HEK293 (cell line): ENCODE measurements at regions not wholly inside any gene's neighbourhood (a gene's known extent, or its start where the extent isn't known, plus 50 kb on each side); places are given as distances from the start of the nearest gene placed in this dataset.
"Not testable (repeated sequence)": the region's sequence is repeated elsewhere in the genome, so short reads cannot be mapped to it uniquely, and the experiment has no call there.

Experiments
- CTCF ChIA-PET: fragments of 350-600 bp; formaldehyde crosslinking; extraction: SDS; loops from one replicate; lab custom pipeline; 2021; ENCODE audit warnings: antibody characterized with exemption; lab: Yijun Ruan, JAX
- POLR2A ChIA-PET: fragments of 300-600 bp; formaldehyde crosslinking; extraction: SDS; loops from one replicate; lab custom pipeline; 2020; ENCODE audit warnings: antibody characterized with exemption, inconsistent platforms; lab: Yijun Ruan, JAX
- H3K27ac ChIP-seq: fragments of 200-500 bp; sonication (Bioruptor generic); 2 replicates; pipeline ENCODE4 v1.5.1; 2014; ENCODE audit warnings: low read depth, low read length, control low read depth, inconsistent platforms; ENCODE audit errors: extremely low read depth
- H3K36me3 ChIP-seq, 2 experiments: fragments of 200-500 bp in 1 of 2; sonication (Bioruptor generic) in 1 of 2; 1 replicate in 1 of 2; 2 replicates in 1 of 2; pipeline ENCODE4 v1.5.1; 2014 to 2017; ENCODE audit warnings: inconsistent platforms in 2 of 2, low read length in 2 of 2; ENCODE audit not compliant: control insufficient read depth in 2 of 2, insufficient read depth in 1 of 2
- H3K4me1 ChIP-seq: fragments of 200-500 bp; sonication (Bioruptor generic); 2 replicates; pipeline ENCODE4 v1.5.1; 2014; ENCODE audit warnings: mild to moderate bottlenecking, low read length, inconsistent platforms; ENCODE audit not compliant: control insufficient read depth, insufficient read depth
- H3K4me3 ChIP-seq: 2 replicates; pipeline ENCODE4 v1.5.1; 2011; ENCODE audit warnings: low read depth, mild to moderate bottlenecking, control low read depth, low read length, moderate library complexity
- H3K9me3 ChIP-seq: fragments of 200-500 bp; sonication (Bioruptor generic); 2 replicates; pipeline ENCODE4 v1.5.1; 2014; ENCODE audit warnings: low read depth, low read length, inconsistent platforms; ENCODE audit not compliant: control insufficient read depth, insufficient read depth
- BCL11B ChIP-seq: fragments of 450-650 bp; formaldehyde crosslinking; IDR thresholded peaks from 2 replicates; pipeline ENCODE4 v1.5.1; 2016; ENCODE audit warnings: low read depth, missing biosample characterization, missing genetic modification characterization
- SCRT2 ChIP-seq: fragments of 450-650 bp; formaldehyde crosslinking; IDR thresholded peaks from 2 replicates; pipeline ENCODE4 v1.5.1; 2016; ENCODE audit warnings: missing biosample characterization, missing genetic modification characterization
- YY1 ChIP-seq: fragments of 450-650 bp; formaldehyde crosslinking; IDR thresholded peaks from 2 replicates; pipeline ENCODE4 v1.5.1; 2018; ENCODE audit warnings: missing biosample characterization, missing genetic modification characterization
- ZBTB10 ChIP-seq: fragments of 450-650 bp; formaldehyde crosslinking; IDR thresholded peaks from 2 replicates; pipeline ENCODE4 v1.5.1; 2016; ENCODE audit warnings: missing biosample characterization, missing genetic modification characterization
- ZBTB7A ChIP-seq: fragments of 450-650 bp; formaldehyde crosslinking; IDR thresholded peaks from 2 replicates; pipeline ENCODE4 v1.5.1; 2016; ENCODE audit warnings: low read depth, missing biosample characterization, missing genetic modification characterization
- ZFP37 ChIP-seq: fragments of 450-650 bp; formaldehyde crosslinking; IDR thresholded peaks from 2 replicates; pipeline ENCODE4 v1.5.1; 2016; ENCODE audit warnings: missing biosample characterization, missing genetic modification characterization
- ZNF138 ChIP-seq: fragments of 450-650 bp; formaldehyde crosslinking; IDR thresholded peaks from 2 replicates; pipeline ENCODE4 v1.5.1; 2016; ENCODE audit warnings: missing biosample characterization, missing genetic modification characterization, borderline replicate concordance
- ZNF26 ChIP-seq: fragments of 450-650 bp; formaldehyde crosslinking; IDR thresholded peaks from 2 replicates; pipeline ENCODE4 v1.5.1; 2016; ENCODE audit warnings: missing biosample characterization, missing genetic modification characterization
- ZNF280D ChIP-seq: fragments of 450-650 bp; formaldehyde crosslinking; IDR thresholded peaks from 2 replicates; pipeline ENCODE4 v1.5.1; 2016; ENCODE audit warnings: missing biosample characterization, missing genetic modification characterization
- ZNF362 ChIP-seq: fragments of 450-650 bp; formaldehyde crosslinking; IDR thresholded peaks from 2 replicates; pipeline ENCODE4 v1.5.1; 2016; ENCODE audit warnings: missing biosample characterization, missing genetic modification characterization
- ZNF521 ChIP-seq: fragments of 450-650 bp; formaldehyde crosslinking; IDR thresholded peaks from 2 replicates; pipeline ENCODE4 v1.5.1; 2017; ENCODE audit warnings: missing biosample characterization, mild to moderate bottlenecking, missing genetic modification characterization
- ZNF558 ChIP-seq: fragments of 450-650 bp; formaldehyde crosslinking; IDR thresholded peaks from 2 replicates; pipeline ENCODE4 v1.5.1; 2016; ENCODE audit warnings: missing biosample characterization, missing genetic modification characterization
- ZSCAN18 ChIP-seq: fragments of 450-650 bp; formaldehyde crosslinking; IDR thresholded peaks from 2 replicates; pipeline ENCODE4 v1.5.1; 2016; ENCODE audit warnings: missing biosample characterization, missing genetic modification characterization

- ChIA-PET POLR2A (no interaction called here), CTCF (interaction anchor here (1.1 to 1.8 kb wide), 2 partner anchors 17 to 40 kb away, joined by 3 to 6 read pairs; no protein-coding TSS in a partner anchor)
- no peak for TF ChIP-seq ZBTB7A
- no peak for TF ChIP-seq ZSCAN18
- no peak for TF ChIP-seq YY1 (tag by site-specific recombination)
- TF ChIP-seq BCL11B (tag by site-specific recombination), result no peak
- TF ChIP-seq ZNF521 (tag by site-specific recombination), result no peak
- TF ChIP-seq ZNF558 (tag by site-specific recombination), result no peak
- TF ChIP-seq ZNF362 (tag by site-specific recombination), result no peak
- TF ChIP-seq, all 188 proteins: peak for 0
These were observed 134.8 kb downstream of the CUL2 start for GRCh38 chr10:34955391-34955790.

GRCh38 chr10:34954142-34954541, 136.0 kb downstream of the CUL2 start:
- POLR2A ChIA-PET, result no interaction called here
- H3K27ac ChIP-seq, result no peak overlapping the region

More at GRCh38 chr10:34955391-34955790, 134.8 kb downstream of the CUL2 start:
- no peaks in the 10 kb centered on the region for H3K4me1 ChIP-seq
- no peak overlapping the region for H3K4me3 ChIP-seq
- no peaks in the 10 kb centered on the region for H3K36me3 ChIP-seq
- H3K9me3 ChIP-seq, result no peaks in the 10 kb centered on the region
- no peak overlapping the region for H3K27ac ChIP-seq

GRCh38 chr10:34951263-34951887, 136.3 kb upstream of the PARD3 start:
- H3K4me1 ChIP-seq, H3K9me3 ChIP-seq, CTCF ChIA-PET, H3K36me3 ChIP-seq, H3K27ac ChIP-seq, H3K4me3 ChIP-seq: not testable (repeated sequence)
- POLR2A ChIA-PET, result interaction anchor here (0.6 kb wide), 1 partner anchor 134 kb away, joined by 8 read pairs; no protein-coding TSS in a partner anchor

More at GRCh38 chr10:34954142-34954541, 136.0 kb downstream of the CUL2 start:
- CTCF ChIA-PET, result no interaction called here
- H3K4me1 ChIP-seq, result no peaks in the 10 kb centered on the region
- TF ChIP-seq SCRT2 (tag by site-specific recombination), result no peak
- no peak for TF ChIP-seq ZBTB10 (tag by site-specific recombination)
- no peak for TF ChIP-seq ZNF138
- no peak for TF ChIP-seq ZNF26
- no peak for TF ChIP-seq ZFP37
- no peak for TF ChIP-seq ZNF280D
- H3K9me3 ChIP-seq, result no peaks in the 10 kb centered on the region
- H3K36me3 ChIP-seq, result no peaks in the 10 kb centered on the region
- H3K4me3 ChIP-seq, result no peak overlapping the region

- H3K4me3 ChIP-seq, H3K36me3 ChIP-seq, H3K27ac ChIP-seq, H3K4me1 ChIP-seq, H3K9me3 ChIP-seq, POLR2A ChIA-PET: not testable (repeated sequence)
- CTCF ChIA-PET, result interaction anchor here (0.6 kb wide), 2 partner anchors 8 to 280 kb away, joined by 3 read pairs; no protein-coding TSS in a partner anchor
These were observed 130.9 kb upstream of the PARD3 start for GRCh38 chr10:34945951-34946522.
